HS-27A (cell line): ENCODE measurements at regions not wholly inside any gene's neighbourhood (a gene's known extent, or its start where the extent isn't known, plus 50 kb on each side); places are given as distances from the start of the nearest gene placed in this dataset.

Experiments
- DNase-seq: peaks from one replicate; pipeline ENCODE4 v3.0.0-alpha.2; 2012; ENCODE audit warnings: low read depth, missing footprints

- no peak for DNase-seq
Measured at GRCh38 chr12:45629292-45629691, 100.2 kb upstream of the ARID2 start.

GRCh38 chr12:45633733-45634132 lies 95.8 kb upstream of the ARID2 start:
- DNase-seq = no peak

GRCh38 chr12:45634273-45634917 lies 95.1 kb upstream of the ARID2 start:
- no peak for DNase-seq

GRCh38 chr12:45637242-45637641 lies 92.3 kb upstream of the ARID2 start:
- no peak for DNase-seq

- DNase-seq = peak; percentile 45
Measured at GRCh38 chr12:45637706-45638105, 91.8 kb upstream of the ARID2 start.

- DNase-seq = no peak
Measured at GRCh38 chr12:45638386-45638785, 91.1 kb upstream of the ARID2 start.

- no peak for DNase-seq
Measured at GRCh38 chr12:45644541-45644940, 85.0 kb upstream of the ARID2 start.

GRCh38 chr12:45646851-45647581 lies 82.5 kb upstream of the ARID2 start:
- DNase-seq = no peak

GRCh38 chr12:45648070-45648469 lies 81.4 kb upstream of the ARID2 start:
- DNase-seq = no peak

GRCh38 chr12:45651029-45651428 lies 78.5 kb upstream of the ARID2 start:
- no peak for DNase-seq

GRCh38 chr12:45654002-45654665 lies 75.4 kb upstream of the ARID2 start:
- no peak for DNase-seq

- no peak for DNase-seq
Measured at GRCh38 chr12:45655186-45655585, 74.3 kb upstream of the ARID2 start.

GRCh38 chr12:45655743-45656142 lies 73.8 kb upstream of the ARID2 start:
- DNase-seq = no peak

- DNase-seq = no peak
Measured at GRCh38 chr12:45658020-45658419, 71.5 kb upstream of the ARID2 start.

GRCh38 chr12:45660330-45660729 lies 69.2 kb upstream of the ARID2 start:
- DNase-seq = peak; percentile 66

GRCh38 chr12:45663455-45663854 lies 66.1 kb upstream of the ARID2 start:
- DNase-seq = no peak

GRCh38 chr12:45665941-45666340 lies 63.6 kb upstream of the ARID2 start:
- DNase-seq = no peak

- no peak for DNase-seq
Measured at GRCh38 chr12:45666396-45666795, 63.1 kb upstream of the ARID2 start.

- no peak for DNase-seq
Measured at GRCh38 chr12:45666816-45667215, 62.7 kb upstream of the ARID2 start.

GRCh38 chr12:45667761-45668160 lies 61.7 kb upstream of the ARID2 start:
- DNase-seq = no peak

- no peak for DNase-seq
Measured at GRCh38 chr12:45668641-45669040, 60.9 kb upstream of the ARID2 start.

GRCh38 chr12:45669093-45669492 lies 60.4 kb upstream of the ARID2 start:
- DNase-seq = no peak

GRCh38 chr12:45669792-45670191 lies 59.7 kb upstream of the ARID2 start:
- DNase-seq = no peak
